Mammary epithelial cell (primary cell): ENCODE measurements at regions not wholly inside any gene's neighbourhood (a gene's known extent, or its start where the extent isn't known, plus 50 kb on each side); places are given as distances from the start of the nearest gene placed in this dataset.
A peak's percentile ranks its signal among the peaks of the same experiment; 100 is the strongest.

ENCODE experiments used
- EZH2 ChIP-seq: IDR thresholded peaks from 2 replicates; pipeline ENCODE4 v1.6.1; 2012; ENCODE audit warnings: low read length, inconsistent platforms, borderline replicate concordance
- TF ChIP-seq, protein P1 (sequence below), 2 donors: IDR thresholded peaks in 1 of 2; conservative IDR thresholded peaks in 1 of 2; 2 replicates each; pipeline ENCODE4 v1.5.1; 2011 to 2012; ENCODE audit warnings: inconsistent platforms in 2 of 2, low read length in 2 of 2, mild to moderate bottlenecking in 2 of 2, control low read depth in 1 of 2, low read depth in 1 of 2; ENCODE audit not compliant: insufficient read depth in 1 of 2; ENCODE audit errors: extremely low read depth in 1 of 2

GRCh38 chr6:12637960-12638641, 78.5 kb upstream of the PHACTR1 start:
- TF ChIP-seq, protein P1, sequence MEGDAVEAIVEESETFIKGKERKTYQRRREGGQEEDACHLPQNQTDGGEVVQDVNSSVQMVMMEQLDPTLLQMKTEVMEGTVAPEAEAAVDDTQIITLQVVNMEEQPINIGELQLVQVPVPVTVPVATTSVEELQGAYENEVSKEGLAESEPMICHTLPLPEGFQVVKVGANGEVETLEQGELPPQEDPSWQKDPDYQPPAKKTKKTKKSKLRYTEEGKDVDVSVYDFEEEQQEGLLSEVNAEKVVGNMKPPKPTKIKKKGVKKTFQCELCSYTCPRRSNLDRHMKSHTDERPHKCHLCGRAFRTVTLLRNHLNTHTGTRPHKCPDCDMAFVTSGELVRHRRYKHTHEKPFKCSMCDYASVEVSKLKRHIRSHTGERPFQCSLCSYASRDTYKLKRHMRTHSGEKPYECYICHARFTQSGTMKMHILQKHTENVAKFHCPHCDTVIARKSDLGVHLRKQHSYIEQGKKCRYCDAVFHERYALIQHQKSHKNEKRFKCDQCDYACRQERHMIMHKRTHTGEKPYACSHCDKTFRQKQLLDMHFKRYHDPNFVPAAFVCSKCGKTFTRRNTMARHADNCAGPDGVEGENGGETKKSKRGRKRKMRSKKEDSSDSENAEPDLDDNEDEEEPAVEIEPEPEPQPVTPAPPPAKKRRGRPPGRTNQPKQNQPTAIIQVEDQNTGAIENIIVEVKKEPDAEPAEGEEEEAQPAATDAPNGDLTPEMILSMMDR (conservative IDR thresholded peaks at IDR 0.05 in 1 of 2, IDR thresholded peaks at IDR 0.05 in 1 of 2; ENCODE audit: extremely low read depth in 1 of 2, insufficient read depth in 1 of 2, low read depth in 1 of 2, low read length in 2 of 2): peak; percentile 73 to 87
- TF ChIP-seq EZH2: no peak
